T-helper 17 cell (primary cell): ENCODE measurements at regions not wholly inside any gene's neighbourhood (a gene's known extent, or its start where the extent isn't known, plus 50 kb on each side); places are given as distances from the start of the nearest gene placed in this dataset.
"Not testable (repeated sequence)": the region's sequence is repeated elsewhere in the genome, so short reads cannot be mapped to it uniquely, and the experiment has no call there.

Source experiments
- ATAC-seq: fragments of 150-1000 bp; cut with Tn5 transposase; 2 replicates; pipeline ENCODE4 v1.10.0; 2021; ENCODE audit warnings: mild to moderate bottlenecking, moderate library complexity
- DNase-seq, 3 donors: peaks; one replicate each; pipeline versions ENCODE4 v3.0.0 to v3.0.0-alpha.2; 2020 to 2021
- H3K9me3 ChIP-seq: one replicate; pipeline ENCODE4 v1.7.0; 2013; ENCODE audit warnings: low read length, mild to moderate bottlenecking; ENCODE audit not compliant: control insufficient read depth, poor library complexity, severe bottlenecking
- H3K27ac Mint-ChIP-seq: one replicate; pipeline ENCODE4 v1.8.0; 2022; ENCODE audit warnings: mild to moderate bottlenecking, moderate library complexity, mixed read lengths
- H3K27me3 Mint-ChIP-seq: one replicate; pipeline ENCODE4 v1.8.0; 2022; ENCODE audit warnings: mixed read lengths
- H3K36me3 Mint-ChIP-seq: one replicate; pipeline ENCODE4 v1.8.0; 2022; ENCODE audit warnings: low read depth, mixed read lengths
- H3K4me1 Mint-ChIP-seq: one replicate; pipeline ENCODE4 v1.8.0; 2022; ENCODE audit warnings: mild to moderate bottlenecking, mixed read lengths
- H3K4me3 Mint-ChIP-seq: one replicate; pipeline ENCODE4 v1.8.0; 2022; ENCODE audit warnings: mild to moderate bottlenecking, moderate library complexity, mixed read lengths

DNA sequence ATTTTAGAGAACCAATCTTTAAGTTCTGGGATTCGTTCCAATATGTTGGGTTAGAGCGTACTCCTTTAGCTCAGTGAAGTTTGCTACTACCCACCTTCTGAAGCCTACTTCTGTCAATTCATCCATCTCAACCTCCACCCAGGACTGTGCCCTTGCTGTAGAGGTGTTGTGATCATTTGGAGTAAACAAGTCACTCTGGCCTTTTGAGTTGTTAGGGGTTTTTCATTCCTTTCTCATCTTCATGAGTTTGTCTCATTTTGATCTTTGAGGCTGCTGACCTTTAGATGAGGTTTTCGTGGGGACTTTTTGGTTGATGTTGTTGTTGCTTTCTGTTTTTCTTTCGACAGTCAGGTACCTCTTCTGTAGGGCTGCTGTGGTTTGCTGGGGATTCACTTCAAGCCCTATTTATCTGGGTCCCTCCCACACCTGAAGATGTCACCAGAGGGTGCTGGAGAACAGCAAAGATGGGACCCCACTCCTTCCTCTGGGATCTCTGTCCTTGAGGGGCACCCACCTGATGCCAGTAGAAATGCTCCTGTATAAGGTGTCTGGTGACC, 158.4 kb downstream of the ANKRD36B start:
- not testable (repeated sequence) for H3K4me3 Mint-ChIP-seq, H3K4me1 Mint-ChIP-seq

DNA sequence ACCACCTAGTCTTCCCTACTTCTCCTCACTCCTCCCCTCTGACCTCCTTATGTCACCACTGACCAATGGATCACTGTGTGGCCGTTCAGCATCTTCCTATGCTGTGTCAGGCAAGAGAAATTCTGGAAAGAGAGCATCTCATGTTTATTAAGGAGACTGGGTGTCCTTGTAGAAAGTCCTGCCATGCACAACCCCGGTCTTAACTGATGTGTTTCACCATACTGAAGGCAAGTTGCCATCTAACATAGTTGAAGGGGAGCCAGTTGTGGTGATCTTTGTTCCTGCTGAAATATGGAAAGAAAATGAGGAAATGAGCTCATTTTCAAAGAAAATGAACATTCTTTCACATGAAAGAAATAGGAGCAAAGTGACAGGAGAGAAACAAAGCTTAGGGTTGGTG, 167.3 kb downstream of the ANKRD36B start:
- H3K27me3 Mint-ChIP-seq, ATAC-seq, H3K4me1 Mint-ChIP-seq, H3K27ac Mint-ChIP-seq, H3K36me3 Mint-ChIP-seq, DNase-seq, H3K4me3 Mint-ChIP-seq, H3K9me3 ChIP-seq: not testable (repeated sequence)

More for the DNA sequence above, 158.4 kb downstream of the ANKRD36B start:
- ATAC-seq, H3K27me3 Mint-ChIP-seq, H3K36me3 Mint-ChIP-seq, H3K27ac Mint-ChIP-seq, H3K9me3 ChIP-seq, DNase-seq: not testable (repeated sequence)

DNA sequence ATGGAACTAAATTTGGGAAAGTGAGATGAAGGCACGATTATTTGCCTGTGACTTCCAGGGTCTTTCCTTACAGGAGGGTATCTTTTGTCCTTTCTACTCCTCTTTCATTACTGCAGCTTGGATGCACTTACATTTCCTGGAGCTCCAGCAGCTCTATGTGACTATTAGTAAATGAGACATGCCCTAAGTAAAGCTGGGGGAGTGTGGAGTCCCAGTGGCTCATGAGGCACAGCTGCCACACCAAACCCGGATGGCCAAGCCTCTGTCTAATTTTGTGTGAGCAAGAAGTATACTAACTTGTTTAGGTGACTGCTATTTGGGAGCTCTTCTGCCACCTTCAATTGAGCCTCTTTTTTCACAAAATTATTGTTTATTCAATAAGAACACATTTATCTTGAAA, 183.3 kb downstream of the ANKRD36B start:
- not testable (repeated sequence) for H3K36me3 Mint-ChIP-seq, DNase-seq, ATAC-seq, H3K4me3 Mint-ChIP-seq, H3K9me3 ChIP-seq, H3K27ac Mint-ChIP-seq, H3K4me1 Mint-ChIP-seq, H3K27me3 Mint-ChIP-seq

DNA sequence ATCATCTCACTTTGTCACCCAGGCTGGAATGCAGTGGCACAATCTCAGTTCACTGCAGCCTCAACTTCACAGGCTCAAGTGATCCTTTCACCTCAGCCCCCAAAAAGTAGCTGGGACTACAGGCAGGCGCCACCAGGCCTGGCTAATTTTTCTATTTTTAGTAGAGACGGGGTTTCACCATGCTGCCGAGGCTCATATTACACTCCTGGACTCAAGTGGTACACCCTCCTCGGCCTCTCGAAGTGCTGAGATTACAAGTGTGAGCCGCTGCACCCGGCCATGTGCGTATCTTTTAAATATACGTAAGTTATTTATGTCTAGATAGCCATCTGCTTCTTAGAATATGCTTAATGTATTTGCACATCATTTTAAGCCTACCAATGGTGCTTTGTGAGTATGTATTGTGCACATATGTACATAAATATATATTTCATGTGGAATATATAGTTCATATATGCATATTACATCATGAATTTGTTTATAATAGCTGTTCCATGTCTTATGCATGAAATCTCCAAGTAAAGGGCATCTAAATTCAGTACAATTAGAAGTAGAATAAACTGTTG, 184.4 kb downstream of the ANKRD36B start:
- H3K4me1 Mint-ChIP-seq, ATAC-seq, H3K9me3 ChIP-seq, H3K27me3 Mint-ChIP-seq, H3K27ac Mint-ChIP-seq, H3K4me3 Mint-ChIP-seq, H3K36me3 Mint-ChIP-seq, DNase-seq: not testable (repeated sequence)

DNA sequence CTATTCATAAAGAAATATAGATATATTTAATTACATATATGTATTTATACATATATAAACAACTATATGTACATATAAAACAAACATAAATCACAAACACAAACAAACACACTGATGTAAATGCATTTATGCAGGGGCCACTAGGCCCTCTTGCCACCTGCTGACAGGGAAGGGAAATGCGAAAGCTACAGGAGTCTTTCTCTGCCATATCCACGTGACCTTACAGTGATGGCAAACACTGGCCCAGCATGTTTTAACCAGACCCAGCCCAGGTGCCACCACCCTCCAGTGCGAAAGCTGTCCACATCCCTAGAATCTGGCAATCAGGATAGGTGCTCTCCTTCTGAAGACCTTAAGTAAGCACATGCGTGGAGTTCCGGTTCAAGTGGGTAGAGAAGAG, 187.0 kb downstream of the ANKRD36B start:
- not testable (repeated sequence) for H3K4me3 Mint-ChIP-seq, ATAC-seq, H3K9me3 ChIP-seq, H3K36me3 Mint-ChIP-seq, H3K27ac Mint-ChIP-seq, H3K27me3 Mint-ChIP-seq, DNase-seq, H3K4me1 Mint-ChIP-seq

DNA sequence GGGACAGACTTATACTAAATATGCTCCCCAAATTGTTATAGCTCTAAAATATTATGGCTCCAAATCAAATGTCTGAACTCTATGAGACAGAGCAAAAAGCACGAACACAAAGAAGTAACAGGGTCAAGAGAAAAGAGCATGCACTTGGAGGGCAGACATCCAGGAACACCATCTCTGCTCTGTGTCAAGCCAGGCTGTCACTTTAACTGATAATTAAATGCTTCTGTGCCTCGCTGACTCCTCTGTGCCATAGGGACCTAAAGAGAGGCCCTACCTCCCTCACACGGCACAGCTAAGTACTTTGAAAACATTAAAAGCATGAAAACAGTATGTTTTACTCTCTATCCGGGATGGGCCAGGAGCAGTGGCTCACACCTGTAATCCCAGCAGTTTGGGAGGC, 194.0 kb downstream of the ANKRD36B start:
- ATAC-seq, DNase-seq, H3K9me3 ChIP-seq, H3K36me3 Mint-ChIP-seq, H3K4me1 Mint-ChIP-seq, H3K27me3 Mint-ChIP-seq, H3K4me3 Mint-ChIP-seq, H3K27ac Mint-ChIP-seq: not testable (repeated sequence)

DNA sequence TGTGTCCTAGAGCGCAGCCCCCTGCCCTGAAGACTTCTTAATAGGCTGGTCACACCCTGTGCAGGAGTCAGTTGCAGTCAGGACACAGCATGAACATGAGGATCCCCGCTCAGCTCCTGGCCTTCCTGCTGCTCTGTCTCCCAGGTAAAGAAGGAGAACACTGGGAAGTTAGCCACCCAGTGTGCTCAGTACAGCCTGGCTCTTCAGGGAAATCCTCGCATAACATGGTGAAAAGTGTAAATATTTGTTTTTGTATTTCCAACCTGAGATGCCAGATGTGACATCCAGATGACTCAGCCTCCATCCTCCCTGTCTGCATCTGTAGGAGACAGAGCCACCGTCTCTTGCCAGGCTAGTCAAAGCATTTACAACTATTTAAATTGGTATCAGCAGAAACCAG, 203.9 kb downstream of the ANKRD36B start:
- not testable (repeated sequence) for H3K27ac Mint-ChIP-seq, DNase-seq, ATAC-seq, H3K27me3 Mint-ChIP-seq, H3K4me1 Mint-ChIP-seq, H3K9me3 ChIP-seq, H3K4me3 Mint-ChIP-seq, H3K36me3 Mint-ChIP-seq

DNA sequence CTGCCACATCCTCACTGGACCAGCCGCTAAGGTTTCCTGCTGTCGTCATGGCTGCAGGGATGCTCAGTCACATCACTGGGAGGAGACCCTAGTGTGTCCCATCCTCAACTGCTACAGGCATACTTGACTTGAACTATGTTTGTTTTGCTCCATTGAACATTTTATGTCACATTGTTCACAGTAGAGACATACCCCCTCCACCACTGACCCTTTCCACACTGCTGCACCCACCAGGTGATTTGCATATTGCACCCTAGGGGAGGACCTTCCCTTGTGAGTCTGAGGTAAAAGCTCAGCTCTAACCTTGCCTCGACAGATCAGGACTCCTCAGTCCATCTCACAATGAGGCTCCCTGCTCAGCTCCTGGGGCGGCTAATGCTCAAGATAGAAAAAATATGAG, 213.8 kb downstream of the ANKRD36B start:
- not testable (repeated sequence) for H3K4me3 Mint-ChIP-seq, DNase-seq, ATAC-seq, H3K9me3 ChIP-seq, H3K27ac Mint-ChIP-seq, H3K27me3 Mint-ChIP-seq, H3K36me3 Mint-ChIP-seq, H3K4me1 Mint-ChIP-seq

DNA sequence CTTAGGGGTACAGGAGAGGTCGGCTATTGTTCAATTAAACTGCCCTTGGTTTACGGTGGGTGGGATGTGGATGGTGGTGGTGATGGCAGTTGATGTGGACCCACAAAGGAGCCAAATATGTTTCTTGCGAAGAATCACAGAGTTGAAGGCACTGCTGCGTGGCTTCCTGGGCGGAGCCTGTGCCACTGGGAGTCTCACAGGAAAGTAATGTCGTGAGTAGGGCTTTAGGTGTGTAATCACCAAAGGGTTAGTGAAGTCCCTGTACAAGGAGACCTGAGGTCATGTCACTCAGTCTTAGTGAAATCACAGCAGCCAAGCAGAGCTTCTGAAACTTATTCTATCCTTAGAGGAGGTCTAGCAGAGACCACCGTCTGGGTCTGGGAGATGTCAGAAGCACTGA, 215.3 kb downstream of the ANKRD36B start:
- not testable (repeated sequence) for H3K9me3 ChIP-seq, H3K27ac Mint-ChIP-seq, DNase-seq, H3K36me3 Mint-ChIP-seq, H3K4me1 Mint-ChIP-seq, ATAC-seq, H3K27me3 Mint-ChIP-seq, H3K4me3 Mint-ChIP-seq

DNA sequence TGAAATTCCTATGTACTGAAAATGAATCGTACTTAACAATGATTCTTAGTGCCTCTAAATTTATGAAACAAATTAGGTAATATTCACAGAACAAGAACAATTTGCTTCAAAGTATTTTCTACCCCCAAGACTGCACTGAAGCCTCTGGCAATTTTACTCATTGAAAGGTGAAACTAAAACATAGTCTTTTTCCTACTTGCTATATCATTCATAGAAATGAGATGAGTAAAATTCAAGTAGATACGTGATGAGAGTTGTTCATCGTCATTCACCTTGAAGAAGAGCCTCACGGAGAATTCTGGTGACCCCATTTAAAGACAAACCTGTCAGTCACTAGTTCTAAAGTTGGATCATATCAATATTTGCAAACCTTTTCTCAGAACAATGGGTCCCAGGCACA, 226.5 kb downstream of the ANKRD36B start:
- not testable (repeated sequence) for H3K4me1 Mint-ChIP-seq, H3K36me3 Mint-ChIP-seq, ATAC-seq, H3K4me3 Mint-ChIP-seq, H3K27ac Mint-ChIP-seq, H3K9me3 ChIP-seq, DNase-seq
- peaks cover 20% of the 10 kb centered on the region for H3K27me3 Mint-ChIP-seq

DNA sequence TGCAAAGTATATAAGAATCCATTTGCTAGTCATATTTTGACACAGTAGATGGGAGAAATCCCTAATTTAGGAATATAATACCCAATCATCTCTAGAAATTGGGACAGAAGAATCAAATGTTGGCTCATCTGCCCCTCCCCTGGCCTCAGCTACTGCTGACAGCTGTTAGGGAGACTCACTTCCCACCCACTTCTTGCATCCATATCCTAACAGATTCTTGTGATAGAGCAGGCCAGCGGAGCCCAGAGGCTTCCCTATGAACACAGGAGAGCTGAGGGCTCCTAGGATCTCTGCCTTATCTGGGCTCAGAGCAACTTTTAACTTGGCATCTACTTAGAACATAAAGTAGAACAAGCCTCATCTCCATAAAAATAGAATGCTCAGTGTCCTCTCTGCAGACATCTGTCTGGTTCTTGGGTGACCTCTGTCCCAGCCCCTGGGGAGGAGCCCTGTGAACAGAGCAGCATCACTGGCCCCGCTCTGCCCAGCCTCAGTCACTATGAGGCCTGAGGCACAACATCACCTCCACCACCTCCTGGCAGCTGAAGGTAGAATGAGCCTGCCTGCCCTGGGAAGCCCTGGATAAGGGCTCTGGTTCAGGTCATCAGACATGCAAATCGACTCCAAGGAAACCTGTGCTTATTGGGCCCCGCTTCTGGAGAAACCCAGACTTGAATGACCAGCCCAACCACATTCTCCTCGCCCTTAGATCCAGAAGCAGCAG, 229.7 kb downstream of the ANKRD36B start:
- Mint-ChIP-seq H3K27ac (no peak overlapping the region), H3K36me3 (peaks cover 6% of the 10 kb centered on the region), H3K4me3 (no peak overlapping the region), H3K4me1 (peaks cover 2% of the 10 kb centered on the region), H3K27me3 (peaks cover 51% of the 10 kb centered on the region)
- ATAC-seq: no peak
- no peak for DNase-seq
- H3K9me3 ChIP-seq: no peaks in the 10 kb centered on the region

DNA sequence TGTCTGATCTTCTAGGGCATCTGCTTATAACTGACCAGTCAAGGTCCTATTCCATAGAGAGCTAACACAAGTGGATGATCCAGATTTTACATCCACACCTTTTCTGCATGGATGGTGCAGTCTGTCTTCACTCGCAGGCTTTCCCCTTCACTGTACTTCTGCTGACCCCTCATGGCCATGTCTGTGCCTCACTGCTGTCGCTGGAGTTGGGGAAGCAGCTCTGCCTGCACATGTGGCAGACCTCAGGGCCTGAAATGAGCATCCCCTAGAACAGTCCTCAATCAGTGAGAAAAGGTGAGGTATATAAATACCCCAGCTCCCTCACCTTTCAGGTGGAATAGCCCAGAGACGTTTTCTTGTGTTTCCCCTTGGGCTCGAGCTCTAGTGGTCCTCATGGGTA, 233.8 kb downstream of the ANKRD36B start:
- peaks cover 2% of the 10 kb centered on the region for H3K4me1 Mint-ChIP-seq
- peaks cover 6% of the 10 kb centered on the region for H3K36me3 Mint-ChIP-seq
- H3K4me3 Mint-ChIP-seq: no peak overlapping the region
- ATAC-seq (no peak), DNase-seq (no peak)
- H3K27ac Mint-ChIP-seq: no peak overlapping the region
- peaks cover 85% of the 10 kb centered on the region for H3K27me3 Mint-ChIP-seq
- no peaks in the 10 kb centered on the region for H3K9me3 ChIP-seq

DNA sequence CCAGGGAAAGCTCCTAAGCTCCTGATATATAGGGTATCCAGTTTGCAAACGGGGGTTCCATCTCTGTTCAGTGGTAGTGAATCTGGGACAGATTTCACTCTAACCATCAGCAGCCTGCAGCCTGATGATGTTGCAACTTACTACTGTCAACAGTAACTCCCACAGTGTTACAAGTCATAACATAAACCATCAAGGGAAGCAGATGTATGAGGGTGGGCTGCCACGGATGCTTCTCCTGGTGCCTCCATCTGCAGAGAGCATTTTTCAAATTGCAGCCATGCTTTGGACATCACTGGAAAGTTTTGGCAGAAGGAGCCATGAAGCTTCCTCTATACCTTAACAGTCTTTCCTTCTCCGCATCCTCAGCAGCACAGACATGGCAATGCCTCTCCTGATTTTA, 234.5 kb downstream of the ANKRD36B start:
- H3K36me3 Mint-ChIP-seq: peaks cover 6% of the 10 kb centered on the region
- H3K27me3 Mint-ChIP-seq: peaks cover 89% of the 10 kb centered on the region
- no peak overlapping the region for H3K27ac Mint-ChIP-seq
- ATAC-seq (no peak), DNase-seq (no peak)
- H3K4me3 Mint-ChIP-seq: no peak overlapping the region
- no peaks in the 10 kb centered on the region for H3K9me3 ChIP-seq
- H3K4me1 Mint-ChIP-seq: peaks cover 2% of the 10 kb centered on the region

DNA sequence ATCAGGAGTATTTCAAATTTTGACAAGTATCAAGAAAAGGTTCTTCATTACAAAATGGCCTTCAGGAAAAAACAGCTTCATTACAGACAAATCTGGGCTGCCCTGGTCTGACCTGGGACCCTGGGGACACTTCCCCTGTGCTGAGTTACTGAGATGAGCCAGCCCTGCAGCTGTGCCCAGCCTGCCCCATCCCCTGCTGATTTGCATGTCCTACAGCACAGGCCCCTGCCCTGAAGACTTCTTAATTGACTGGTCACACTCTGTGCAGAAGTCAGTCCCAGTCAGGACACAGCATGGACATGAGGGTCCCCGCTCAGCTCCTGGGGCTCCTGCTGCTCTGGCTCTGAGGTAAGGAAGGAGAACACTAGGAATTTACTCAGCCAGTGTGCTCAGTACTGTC, 235.1 kb downstream of the ANKRD36B start:
- Mint-ChIP-seq H3K4me3 (no peak overlapping the region), H3K36me3 (peaks cover 6% of the 10 kb centered on the region), H3K27me3 (peaks cover 90% of the 10 kb centered on the region), H3K4me1 (peaks cover 2% of the 10 kb centered on the region), H3K27ac (peak overlapping the region; percentile 8)
- no peak for ATAC-seq
- no peak for DNase-seq
- no peaks in the 10 kb centered on the region for H3K9me3 ChIP-seq
